ENCODE measurements at regions not wholly inside any gene's neighbourhood (a gene's known extent, or its start where the extent isn't known, plus 50 kb on each side); places are given as distances from the start of the nearest gene placed in this dataset.

- 78 to 92% methylated on average over 6 of the region's 6 CpGs for WGBS, 2 donors (ENCODE audit: low coverage in 1 of 2)
- no peaks in the 10 kb centered on the region for H3K27me3 ChIP-seq
- no peak overlapping the region for H3K27ac ChIP-seq
- H3K36me3 ChIP-seq, result no peaks in the 10 kb centered on the region
- in situ Hi-C loops (cut with MboI; ENCODE audit: low pct_ligation_motif_present in 1 of 4, low pct_unique_long_range_greater_than_20kb in 1 of 4, low sequenced_read_pairs in 3 of 4) (no loop called here), intact Hi-C loops (cut with DNase I; ENCODE audit: low total_unique reads) (no loop called here)
- H3K4me1 ChIP-seq, result no peaks in the 10 kb centered on the region
- TF ChIP-seq CTCF (IDR thresholded peaks at IDR 0.05), result no peak
- H3K9me3 ChIP-seq, result no peaks in the 10 kb centered on the region
- DNase-seq, result no peak
- H3K4me3 ChIP-seq, result no peak overlapping the region
Measured at GRCh38 chr12:115207216-115207915, 523.4 kb upstream of the TBX3 start.

GRCh38 chr12:115206801-115207200, 522.8 kb upstream of the TBX3 start:
- H3K36me3 ChIP-seq, result no peaks in the 10 kb centered on the region
- no peaks in the 10 kb centered on the region for H3K9me3 ChIP-seq
- in situ Hi-C loops (cut with MboI; ENCODE audit: low pct_ligation_motif_present in 1 of 4, low pct_unique_long_range_greater_than_20kb in 1 of 4, low sequenced_read_pairs in 3 of 4), result no loop called here
- no peaks in the 10 kb centered on the region for H3K27me3 ChIP-seq
- intact Hi-C loops (cut with DNase I; ENCODE audit: low total_unique reads), result no loop called here
- H3K27ac ChIP-seq, result no peak overlapping the region
- TF ChIP-seq EP300 (IDR thresholded peaks at IDR 0.05; ENCODE audit: low read depth), result no peak
- no peak for TF ChIP-seq POLR2AphosphoS5 (IDR thresholded peaks at IDR 0.05)
- no peak for TF ChIP-seq POLR2A (IDR thresholded peaks at IDR 0.05)
- TF ChIP-seq CTCF (IDR thresholded peaks at IDR 0.05), result no peak
- DNase-seq, result no peak
- 64 to 82% methylated on average over 5 of the region's 5 CpGs for WGBS, 2 donors (ENCODE audit: low coverage in 1 of 2)
- H3K4me3 ChIP-seq, result no peak overlapping the region
- H3K4me1 ChIP-seq, result no peaks in the 10 kb centered on the region

DNA sequence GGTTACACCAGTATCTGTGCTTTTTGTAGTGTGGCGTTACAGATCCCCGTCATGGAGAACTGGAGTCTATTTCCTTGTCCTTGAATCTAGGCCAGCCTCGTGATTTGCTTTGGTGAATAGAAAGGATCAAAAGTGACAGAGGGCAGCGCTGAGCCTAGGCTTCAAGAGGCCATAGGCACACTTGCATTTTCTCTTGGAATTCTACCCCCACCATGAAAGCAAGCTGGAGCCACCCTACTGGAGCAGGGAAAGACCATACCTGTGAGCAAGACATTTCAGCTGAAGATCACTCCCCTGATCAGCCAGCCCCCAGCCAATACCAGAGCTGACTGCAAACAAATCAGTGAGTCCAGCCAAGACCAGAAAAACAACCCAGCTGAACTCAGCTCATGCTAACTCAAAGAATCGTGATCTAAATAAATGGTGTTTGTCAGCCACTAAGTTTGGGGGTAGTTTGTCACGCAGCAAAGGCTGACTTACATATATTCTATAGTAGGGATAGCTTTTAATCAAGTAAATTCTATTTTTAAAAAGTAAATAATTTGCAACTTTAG, 521.9 kb upstream of the TBX3 start:
- no peak for DNase-seq
- no peak overlapping the region for H3K27ac ChIP-seq
- WGBS, 2 donors (ENCODE audit: low coverage in 1 of 2), result 53 to 67% methylated on average over 3 to 6 of the region's 6 CpGs
- no peaks in the 10 kb centered on the region for H3K27me3 ChIP-seq
- in situ Hi-C loops (cut with MboI; ENCODE audit: low pct_ligation_motif_present in 1 of 4, low pct_unique_long_range_greater_than_20kb in 1 of 4, low sequenced_read_pairs in 3 of 4) (no loop called here), intact Hi-C loops (cut with DNase I; ENCODE audit: low total_unique reads) (no loop called here)
- H3K36me3 ChIP-seq, result no peaks in the 10 kb centered on the region
- TF ChIP-seq CTCF (IDR thresholded peaks at IDR 0.05) (no peak), POLR2AphosphoS5 (IDR thresholded peaks at IDR 0.05) (no peak), EP300 (IDR thresholded peaks at IDR 0.05; ENCODE audit: low read depth) (no peak), POLR2A (IDR thresholded peaks at IDR 0.05) (no peak)
- H3K9me3 ChIP-seq, result no peaks in the 10 kb centered on the region
- H3K4me3 ChIP-seq, result no peak overlapping the region
- no peaks in the 10 kb centered on the region for H3K4me1 ChIP-seq

- Histone ChIP-seq H3K4me3 (no peak overlapping the region), H3K27me3 (no peaks in the 10 kb centered on the region), H3K27ac (no peak overlapping the region), H3K36me3 (no peaks in the 10 kb centered on the region), H3K9me3 (no peaks in the 10 kb centered on the region), H3K4me1 (no peaks in the 10 kb centered on the region)
- no peak for DNase-seq
- 76 to 85% methylated on average over 7 to 10 of the region's 10 CpGs for WGBS, 2 donors (ENCODE audit: low coverage in 1 of 2)
- intact Hi-C loops (cut with DNase I; ENCODE audit: low total_unique reads), result no loop called here
- in situ Hi-C loops (cut with MboI; ENCODE audit: low pct_ligation_motif_present in 1 of 4, low pct_unique_long_range_greater_than_20kb in 1 of 4, low sequenced_read_pairs in 3 of 4), result no loop called here
- TF ChIP-seq POLR2A (IDR thresholded peaks at IDR 0.05) (no peak), POLR2AphosphoS5 (IDR thresholded peaks at IDR 0.05) (no peak), EP300 (IDR thresholded peaks at IDR 0.05; ENCODE audit: low read depth) (no peak), CTCF (IDR thresholded peaks at IDR 0.05) (no peak)
Measured at GRCh38 chr12:115204957-115205754, 521.2 kb upstream of the TBX3 start.
